K562 (cell line): ENCODE measurements at regions not wholly inside any gene's neighbourhood (a gene's known extent, or its start where the extent isn't known, plus 50 kb on each side); places are given as distances from the start of the nearest gene placed in this dataset.

Source experiments
- ATAC-seq: fragments of 200-7000 bp; cut with Tn5 transposase; 3 replicates; pipeline ENCODE4 v1.9.1; 2020; ENCODE audit warnings: moderate library complexity
- BruUV-seq: library from RNA; stranded (reverse); fragments of 400-500 nt; replicated peaks from 2 replicates; lab custom pipeline; 2021; lab: Mats Ljungman, UMichigan
- CTCF ChIA-PET: fragments of 300-600 bp; formaldehyde crosslinking; extraction: SDS; loops from one replicate; lab custom pipeline; 2021; ENCODE audit warnings: low intra/inter-chr PET ratio; lab: Yijun Ruan, JAX
- POLR2A ChIA-PET: fragments of 300-600, 350-650 bp; sonication (Branson Sonifier 250); formaldehyde crosslinking; extraction: SDS; loops from one replicate; lab custom pipeline; 2021; ENCODE audit warnings: antibody characterized with exemption, inconsistent platforms; lab: Yijun Ruan, JAX
- DNase-seq, 4 experiments: peaks; one replicate each; pipeline versions ENCODE4 v3.0.0 to v3.0.0-alpha.2; 2011 to 2018; ENCODE audit warnings: low spot score in 3 of 4, mixed read lengths in 3 of 4; ENCODE audit errors: extremely low read depth in 1 of 4
- FAIRE-seq: peaks from 2 replicates; lab custom pipeline; 2011; peaks lifted over from hg19 to GRCh38; lab: Jason Lieb, UNC
- H2AFZ ChIP-seq: 2 replicates; pipeline ENCODE4 v1.6.0; 2011; ENCODE audit warnings: low read depth, low read length, control low read depth, inconsistent platforms
- H3K27ac ChIP-seq: fragments of 200-600 bp; 3 replicates; pipeline ENCODE4 v1.8.0; 2011; ENCODE audit warnings: low read depth, mild to moderate bottlenecking, control low read depth, inconsistent platforms, low read length, moderate library complexity, mixed read lengths; ENCODE audit errors: extremely low read depth
- H3K27me3 ChIP-seq, 2 experiments: fragments of 300-600 bp in 1 of 2; 2 replicates in 1 of 2; 3 replicates in 1 of 2; pipeline versions ENCODE4 v1.6.0 to v1.8.0; 2011; ENCODE audit warnings: inconsistent platforms in 2 of 2, low read length in 2 of 2, mild to moderate bottlenecking in 1 of 2, mixed read lengths in 1 of 2, moderate library complexity in 1 of 2; ENCODE audit not compliant: control insufficient read depth in 2 of 2, insufficient read depth in 2 of 2
- H3K36me3 ChIP-seq: fragments of 300-600 bp; 3 replicates; pipeline ENCODE4 v1.8.0; 2011; ENCODE audit warnings: mild to moderate bottlenecking, low read length, inconsistent platforms; ENCODE audit not compliant: control insufficient read depth, insufficient read depth
- H3K4me1 ChIP-seq, 2 experiments: fragments of 200-600 bp in 1 of 2; replicated peaks in 1 of 2; 2 replicates in 1 of 2; 3 replicates in 1 of 2; pipeline versions ENCODE4 v1.5.1 to v1.8.0; 2011; ENCODE audit warnings: inconsistent platforms in 2 of 2, low read length in 2 of 2, mild to moderate bottlenecking in 1 of 2, mixed read lengths in 1 of 2, moderate library complexity in 1 of 2; ENCODE audit not compliant: control insufficient read depth in 2 of 2, insufficient read depth in 2 of 2
- H3K4me2 ChIP-seq: 2 replicates; pipeline ENCODE4 v1.6.1; 2011; ENCODE audit warnings: low read length, control low read depth, inconsistent platforms, mixed read lengths; ENCODE audit not compliant: insufficient read depth
- H3K4me3 ChIP-seq: fragments of 200-600 bp; sonication (generic), shearing (Covaris generic); 2 replicates; pipeline ENCODE4 v1.5.1; 2016; ENCODE audit warnings: control low read depth, inconsistent platforms
- H3K79me2 ChIP-seq: fragments of 200-600 bp; 3 replicates; pipeline ENCODE4 v1.8.0; 2011; ENCODE audit warnings: low read length, inconsistent platforms; ENCODE audit not compliant: control insufficient read depth, insufficient read depth
- H3K9ac ChIP-seq, 2 experiments: 2 replicates each; pipeline versions ENCODE4 v1.6.0 to v1.6.1; 2011; ENCODE audit warnings: low read depth in 2 of 2, low read length in 2 of 2, control low read depth in 1 of 2, inconsistent platforms in 1 of 2, mild to moderate bottlenecking in 1 of 2, mixed read lengths in 1 of 2; ENCODE audit not compliant: insufficient read depth in 1 of 2
- H3K9me1 ChIP-seq: one replicate; pipeline ENCODE4 v1.6.0; 2011; ENCODE audit warnings: inconsistent platforms, mild to moderate bottlenecking, low read length, moderate library complexity; ENCODE audit not compliant: control insufficient read depth, insufficient read depth
- H3K9me3 ChIP-seq: replicated peaks from 2 replicates; pipeline ENCODE4 v1.5.1; 2011; ENCODE audit warnings: low read depth, low read length, inconsistent platforms; ENCODE audit not compliant: control insufficient read depth, insufficient read depth
- H4K20me1 ChIP-seq: replicated peaks from 2 replicates; pipeline ENCODE4 v1.6.1; 2011; ENCODE audit warnings: low read length, inconsistent platforms, mixed read lengths; ENCODE audit not compliant: control insufficient read depth, insufficient read depth
- ERF ChIP-seq: fragments of 450-650 bp; formaldehyde crosslinking; IDR thresholded peaks from 2 replicates; pipeline ENCODE4 v1.4.0; 2020; ENCODE audit warnings: mild to moderate bottlenecking, mixed read lengths
- HBP1 ChIP-seq: fragments of 450-650 bp; formaldehyde crosslinking; IDR thresholded peaks from 2 replicates; pipeline ENCODE4 v1.4.0; 2022; ENCODE audit warnings: missing genetic modification characterization
- HIVEP1 ChIP-seq: fragments of 250-450 bp; sonication (Bioruptor Pico); IDR thresholded peaks from 2 replicates; pipeline ENCODE4 v1.4.0; 2020; ENCODE audit warnings: mild to moderate bottlenecking
- MLX ChIP-seq, 2 experiments: fragments of 450-650 bp in 1 of 2; sonication (generic) in 1 of 2; formaldehyde crosslinking; conservative IDR thresholded peaks; 2 replicates each; pipeline versions ENCODE4 v1.4.0 to v1.8.1; 2020 to 2022; ENCODE audit warnings: mild to moderate bottlenecking in 1 of 2, missing genetic modification reagents in 1 of 2
- RBBP5 ChIP-seq: fragments of 200-600 bp; sonication (generic); IDR thresholded peaks from 2 replicates; pipeline ENCODE4 v1.6.1; 2012; ENCODE audit warnings: borderline replicate concordance, mild to moderate bottlenecking, low read length, control low read depth, inconsistent platforms; ENCODE audit not compliant: insufficient read depth, poor library complexity, severe bottlenecking
- ZBTB26 ChIP-seq: fragments of 450-650 bp; formaldehyde crosslinking; IDR thresholded peaks from 2 replicates; pipeline ENCODE4 v1.4.0; 2022; ENCODE audit warnings: missing genetic modification characterization
- WGBS: fragments of 100-300 bp; shearing (Covaris generic); methylation state at CpG from one replicate; pipeline ENCODE4 v1.1.6; 2016; ENCODE audit warnings: low coverage, mixed read lengths; ENCODE audit not compliant: insufficient coverage; ENCODE audit errors: missing lambda C conversion rate; 5-methylcytosine and 5-hydroxymethylcytosine counted together
- in situ Hi-C: fragments of 300-500 bp; cut with MboI; formaldehyde crosslinking; loops from 4 replicates; pipeline ENCODE4 v1.15.0; 2018; ENCODE audit warnings: inconsistent platforms, mixed read lengths
- intact Hi-C: fragments of 100-400 bp; cut with micrococcal nuclease; formaldehyde crosslinking; loops from 2 replicates; pipeline ENCODE4 v1.14.2; 2022

- FAIRE-seq, result no peak
- Histone ChIP-seq H3K4me3 (no peak overlapping the region), H4K20me1 (no peaks in the 10 kb centered on the region), H3K9ac (no peak overlapping the region), H3K9me3 (no peaks in the 10 kb centered on the region), H2AFZ (no peak overlapping the region), H3K4me1 (no peaks in the 10 kb centered on the region; a peak in 1 of 5 replicates), H3K79me2 (no peaks in the 10 kb centered on the region), H3K36me3 (no peaks in the 10 kb centered on the region), H3K4me2 (no peak overlapping the region), H3K27me3 (peaks cover 0 to 23% of the 10 kb centered on the region in 2 experiments; a peak in 3 of 5 replicates), H3K27ac (no peak overlapping the region), H3K9me1 (no peaks in the 10 kb centered on the region)
- POLR2A ChIA-PET, result no interaction called here
- ATAC-seq, result no peak
- WGBS, result 2% methylated on average over 11 of the region's 20 CpGs
- TF ChIP-seq ZBTB26 (CRISPR knock-in tag) (no peak), HBP1 (no peak), HIVEP1 (CRISPR knock-in tag) (no peak), RBBP5 (no peak), ERF (CRISPR knock-in tag) (no peak), MLX (CRISPR knock-in tag; conservative IDR thresholded peaks at IDR 0.05) (no peak)
- CTCF ChIA-PET, result no interaction called here
- no TSS peak for BruUV-seq
- in situ Hi-C loops, result no loop called here
- intact Hi-C loops, result no loop called here
- no peak for DNase-seq
Measured at GRCh38 chr22:49182416-49182815, 645.3 kb downstream of the BRD1 start.
